Peyer's patch (tissue), 4 donors: ENCODE measurements at regions not wholly inside any gene's neighbourhood (a gene's known extent, or its start where the extent isn't known, plus 50 kb on each side); places are given as distances from the start of the nearest gene placed in this dataset.

Source experiments
- CTCF ChIP-seq, 6 experiments: fragments of 450-650 bp in 4 of 6; fragments of 200-600 bp in 2 of 6; sonication (generic) in 1 of 6; IDR thresholded peaks; one replicate each; pipeline ENCODE4 v1.5.1; 2017 to 2019; ENCODE audit warnings: antibody characterized with exemption in 6 of 6, mild to moderate bottlenecking in 3 of 6, moderate library complexity in 1 of 6
- POLR2A ChIP-seq, 2 donors: fragments of 450-650 bp; IDR thresholded peaks; one replicate each; pipeline ENCODE4 v1.5.1; 2017; ENCODE audit warnings: antibody characterized with exemption in 2 of 2, mild to moderate bottlenecking in 2 of 2, moderate library complexity in 2 of 2

GRCh38 chr5:105565531-105565930, 2002.9 kb upstream of the NUDT12 start:
- TF ChIP-seq CTCF (IDR thresholded peaks at IDR 0.05) (no peak), POLR2A (IDR thresholded peaks at IDR 0.05) (no peak)
